HG03159 (cell line): ENCODE measurements at regions not wholly inside any gene's neighbourhood (a gene's known extent, or its start where the extent isn't known, plus 50 kb on each side); places are given as distances from the start of the nearest gene placed in this dataset.

Experiments used
- ATAC-seq: cut with Tn5 transposase; IDR thresholded peaks from one replicate; pipeline ENCODE4 v1.9.1; 2021; ENCODE audit warnings: mild to moderate bottlenecking, moderate library complexity; ENCODE audit not compliant: unreplicated experiment

DNA sequence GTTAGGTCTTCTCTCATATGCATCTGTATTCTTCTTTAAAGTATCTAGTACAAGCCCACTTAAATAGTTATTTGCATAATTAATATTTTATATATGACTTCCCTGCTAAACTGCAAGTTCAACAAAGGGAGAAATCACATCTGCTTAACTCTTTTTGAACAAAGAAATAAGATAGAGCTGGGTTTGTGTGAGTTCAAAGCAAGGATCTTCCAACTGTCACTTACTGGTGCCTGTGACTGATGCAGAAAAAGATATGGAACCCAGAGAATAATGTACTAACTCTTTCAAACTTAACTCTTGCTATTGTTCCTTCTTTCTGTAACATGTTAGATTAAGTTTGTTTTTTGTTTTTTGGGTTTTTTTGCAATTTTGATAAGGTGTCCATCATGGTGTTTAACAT is 71.3 kb upstream of the SP4 start:
- ATAC-seq = no peak

GRCh38 chr7:21357151-21358097 is 70.5 kb upstream of the SP4 start:
- no peak for ATAC-seq

DNA sequence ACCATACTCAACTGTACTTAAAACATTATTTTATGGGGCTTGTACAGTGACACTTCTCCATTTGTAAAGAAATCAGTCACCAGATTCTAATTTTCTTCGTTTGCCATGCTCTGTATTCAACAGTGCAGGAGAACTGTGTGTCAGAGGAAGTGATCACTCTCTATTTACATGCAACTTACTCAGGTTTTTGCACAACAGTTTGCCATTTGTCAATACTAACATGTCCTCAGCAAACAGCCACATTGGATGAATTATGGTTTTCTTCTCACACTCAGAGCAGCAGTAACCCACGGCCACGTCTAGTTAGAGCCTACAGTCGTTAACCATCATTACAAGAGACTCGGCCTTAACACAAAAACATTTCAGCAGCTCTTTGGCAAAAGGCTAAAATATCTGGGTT is 69.2 kb upstream of the SP4 start:
- ATAC-seq = no peak

DNA sequence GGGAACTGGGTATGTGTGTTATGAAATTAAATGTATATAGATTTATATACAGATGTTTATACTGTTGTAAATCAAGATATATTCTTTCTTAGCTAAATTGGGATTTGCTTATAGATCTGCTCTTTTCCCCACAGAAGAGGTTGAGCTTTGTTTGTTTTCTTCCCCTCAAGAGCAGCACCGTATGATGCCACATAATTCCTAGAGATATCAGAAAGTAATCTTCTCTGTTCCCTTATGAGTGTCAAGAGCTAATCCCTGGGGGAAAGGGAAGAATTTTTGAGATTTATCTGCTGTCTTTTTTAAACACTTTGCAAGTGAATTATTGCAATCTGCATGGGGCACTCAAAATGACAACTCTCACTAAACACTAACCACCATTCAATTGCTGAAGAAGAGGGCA is 68.7 kb upstream of the SP4 start:
- ATAC-seq = no peak

DNA sequence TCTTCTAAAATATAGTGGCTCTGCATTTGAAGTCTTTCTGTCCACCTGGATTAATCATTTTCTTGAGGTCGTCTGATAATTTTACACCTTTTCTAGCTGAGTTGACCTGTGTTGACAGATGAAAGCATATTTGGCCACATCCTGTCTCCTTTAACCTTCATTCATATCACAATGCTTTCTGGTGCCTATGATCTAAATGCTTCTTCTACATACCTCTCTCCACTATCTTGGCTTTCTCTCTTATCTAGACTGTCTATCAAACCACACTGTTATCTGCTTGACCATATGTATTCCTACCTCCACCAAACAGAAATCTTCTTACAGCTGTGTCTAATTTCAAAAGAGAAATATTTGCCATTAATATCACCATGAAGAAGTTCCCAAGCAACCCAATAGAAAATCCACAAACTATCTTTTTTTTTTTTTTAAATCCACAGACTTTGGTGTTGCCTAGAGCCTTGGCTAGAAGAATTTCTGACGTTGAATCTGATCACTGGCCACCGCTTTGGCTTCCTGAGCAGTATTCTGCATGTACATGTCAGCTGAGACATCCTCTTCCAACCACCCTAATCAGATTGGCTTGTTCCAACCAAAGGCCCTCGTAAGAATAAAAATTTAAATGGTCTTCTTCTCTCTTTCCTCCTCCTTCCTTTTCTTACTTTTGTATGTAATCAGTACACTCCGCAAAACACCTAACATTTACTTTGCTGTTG is 66.3 kb upstream of the SP4 start:
- no peak for ATAC-seq

DNA sequence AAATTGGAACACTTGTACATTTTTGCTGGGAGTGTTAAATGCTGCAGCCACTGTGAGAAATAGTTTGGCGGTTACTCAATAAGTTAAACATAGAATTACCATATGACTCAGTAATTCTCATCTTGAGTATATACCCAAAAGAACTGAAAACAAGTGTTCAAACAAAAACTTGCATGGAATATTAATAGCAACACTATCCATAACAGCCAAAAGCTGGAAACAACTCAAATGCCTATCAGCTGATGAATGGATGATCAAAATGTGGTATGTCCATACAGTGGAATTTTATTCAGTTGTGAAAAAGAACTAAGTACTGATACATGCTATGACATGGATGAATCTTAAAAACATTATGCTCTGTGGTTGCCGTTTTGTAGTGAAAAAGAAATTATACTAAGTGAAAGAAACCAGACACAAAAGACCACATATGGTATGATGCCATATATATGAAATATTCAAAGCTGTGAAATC is 63.0 kb upstream of the SP4 start:
- peak; percentile 64 for ATAC-seq

DNA sequence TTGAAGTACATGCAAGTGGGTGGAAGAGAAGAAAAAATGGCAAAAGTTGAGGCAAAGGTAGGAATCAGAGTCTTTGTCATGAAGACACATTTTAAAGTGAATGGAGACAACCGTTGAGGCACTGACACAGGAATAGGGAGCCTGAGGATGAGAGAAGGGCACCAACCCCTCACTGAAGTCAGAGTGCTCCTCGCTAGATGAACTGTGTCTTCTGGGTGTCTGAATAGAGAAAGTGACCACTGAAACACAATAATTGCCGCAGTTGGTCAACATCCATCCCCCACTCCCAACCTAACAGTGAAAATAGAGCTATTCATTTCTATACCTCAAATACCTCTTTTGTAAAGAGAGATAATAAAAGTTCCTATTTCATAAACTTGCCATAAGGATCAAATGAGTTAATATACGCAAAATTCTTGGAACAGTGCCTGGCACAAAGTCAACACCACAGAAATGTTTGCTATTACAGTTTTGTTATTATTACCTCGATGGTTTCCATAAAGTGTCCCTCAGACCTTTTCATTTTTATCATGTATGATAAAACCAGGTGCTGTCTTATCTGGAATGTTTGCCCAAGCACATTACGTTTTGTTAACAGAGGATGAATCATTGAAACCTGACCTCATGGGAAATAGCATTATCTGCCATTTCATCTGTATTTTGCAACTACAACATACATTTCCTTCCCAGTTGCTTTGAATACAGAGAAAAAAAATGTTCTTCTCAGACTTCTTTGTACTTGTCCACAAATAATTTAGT is 61.8 kb upstream of the SP4 start:
- ATAC-seq = no peak

DNA sequence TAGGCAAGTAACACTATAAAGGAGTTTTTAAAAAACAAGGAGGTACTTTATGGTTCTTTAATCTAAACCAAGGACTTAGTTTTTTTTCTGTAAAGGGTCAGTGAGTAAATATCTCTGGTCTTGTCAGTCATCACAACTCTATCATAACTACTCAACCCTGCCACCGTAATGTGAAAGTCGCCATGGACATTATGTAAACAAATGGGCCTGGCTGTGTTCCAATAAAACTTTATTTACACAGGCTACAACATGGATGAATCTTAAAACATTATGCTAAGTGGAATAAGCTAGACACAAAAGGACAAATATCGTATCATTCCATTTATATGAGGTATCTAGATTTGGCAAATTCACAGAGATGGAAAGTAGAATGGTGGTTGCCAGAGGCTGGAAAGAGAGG is 60.8 kb upstream of the SP4 start:
- no peak for ATAC-seq

DNA sequence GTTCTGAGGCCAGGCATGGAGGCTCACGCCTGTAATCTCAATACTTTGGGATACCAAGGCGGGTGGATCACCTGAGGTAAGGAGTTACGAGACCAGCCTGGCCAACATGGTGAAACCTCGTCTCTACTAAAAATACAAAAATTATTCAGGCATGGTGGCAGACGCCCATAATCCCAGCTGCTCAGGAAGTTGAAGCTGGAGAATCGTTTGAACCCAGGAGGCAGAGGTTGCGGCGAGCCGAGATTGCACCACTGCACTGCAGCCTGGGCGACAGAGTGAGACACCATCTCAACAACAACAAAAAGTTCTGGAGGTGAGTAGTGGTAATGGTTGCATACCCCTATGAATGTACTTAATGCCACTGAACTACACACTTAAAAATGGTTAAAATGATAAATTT is 60.3 kb upstream of the SP4 start:
- no peak for ATAC-seq

GRCh38 chr7:21368317-21368716 is 59.6 kb upstream of the SP4 start:
- ATAC-seq = no peak

GRCh38 chr7:21370283-21370982 is 57.5 kb upstream of the SP4 start:
- no peak for ATAC-seq

GRCh38 chr7:21371360-21371759 is 56.5 kb upstream of the SP4 start:
- ATAC-seq = no peak

DNA sequence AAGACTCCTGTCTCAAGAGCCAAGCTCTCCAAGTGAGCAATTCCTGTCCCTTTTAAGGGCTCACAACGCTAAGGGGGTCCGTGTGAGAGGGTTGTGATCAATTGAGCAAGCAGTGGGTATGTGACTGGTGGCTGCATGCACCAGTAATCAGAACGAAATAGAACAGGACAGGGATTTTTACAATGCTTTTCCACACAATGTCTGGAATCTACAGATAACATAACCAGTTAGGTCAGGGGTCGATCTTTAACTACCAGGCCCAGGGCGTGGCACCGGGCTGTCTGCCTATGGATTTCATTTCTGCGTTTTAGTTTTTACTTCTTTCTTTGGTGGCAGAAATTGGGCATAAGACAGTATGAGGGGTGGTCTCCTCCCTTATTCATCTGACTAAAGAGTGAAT is 54.9 kb upstream of the SP4 start:
- ATAC-seq = no peak

- no peak for ATAC-seq
Measured at GRCh38 chr7:21374134-21374533, 53.7 kb upstream of the SP4 start.

DNA sequence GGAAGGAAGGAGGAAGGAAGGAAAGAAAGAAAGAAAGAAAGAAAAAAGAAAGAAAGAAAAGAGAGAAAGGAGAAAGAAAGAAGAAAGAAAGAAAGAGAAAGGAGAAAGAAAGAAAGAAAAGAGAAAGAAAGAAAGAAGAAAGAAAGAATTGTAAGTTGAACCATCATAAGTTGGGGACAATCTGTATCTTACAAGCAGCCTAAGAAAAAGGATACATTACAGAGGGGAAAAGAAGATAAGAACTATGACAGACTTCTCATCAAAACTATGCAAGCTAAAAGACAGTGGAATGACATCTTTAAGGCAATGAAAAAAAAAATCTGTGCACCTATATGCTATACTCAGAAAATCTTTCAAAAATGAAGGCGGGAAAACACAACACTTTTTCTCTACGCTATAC is 50.3 kb upstream of the SP4 start:
- no peak for ATAC-seq
